GM12891 (cell line): ENCODE measurements at regions not wholly inside any gene's neighbourhood (a gene's known extent, or its start where the extent isn't known, plus 50 kb on each side); places are given as distances from the start of the nearest gene placed in this dataset.

ENCODE experiments used
- DNase-seq: peaks from one replicate; pipeline ENCODE4 v3.0.0; 2011; ENCODE audit warnings: low spot score; ENCODE audit not compliant: insufficient read length
- FAIRE-seq: peaks from 2 replicates; lab custom pipeline; 2011; peaks lifted over from hg19 to GRCh38; lab: Jason Lieb, UNC
- PAX5 ChIP-seq: IDR thresholded peaks from 2 replicates; pipeline ENCODE4 v1.6.1; 2011; ENCODE audit warnings: low read length, moderate library complexity, mild to moderate bottlenecking; ENCODE audit not compliant: insufficient read depth, severe bottlenecking
- POLR2A ChIP-seq: IDR thresholded peaks from 2 replicates; pipeline ENCODE4 v1.6.1; 2011; ENCODE audit warnings: low read depth, low read length, control low read depth
- POLR2AphosphoS5 ChIP-seq: IDR thresholded peaks from 2 replicates; pipeline ENCODE4 v1.6.1; 2011; ENCODE audit warnings: low read depth, low read length, control low read depth
- POU2F2 ChIP-seq: IDR thresholded peaks from 2 replicates; pipeline ENCODE4 v1.6.1; 2011; ENCODE audit warnings: low read depth, mild to moderate bottlenecking, control low read depth, low read length, moderate library complexity
- SPI1 ChIP-seq: IDR thresholded peaks from 2 replicates; pipeline ENCODE4 v1.6.1; 2011; ENCODE audit warnings: low read depth, low read length, control low read depth
- TAF1 ChIP-seq: IDR thresholded peaks from 2 replicates; pipeline ENCODE4 v1.6.1; 2011; ENCODE audit warnings: low read depth, low read length, control low read depth

DNA sequence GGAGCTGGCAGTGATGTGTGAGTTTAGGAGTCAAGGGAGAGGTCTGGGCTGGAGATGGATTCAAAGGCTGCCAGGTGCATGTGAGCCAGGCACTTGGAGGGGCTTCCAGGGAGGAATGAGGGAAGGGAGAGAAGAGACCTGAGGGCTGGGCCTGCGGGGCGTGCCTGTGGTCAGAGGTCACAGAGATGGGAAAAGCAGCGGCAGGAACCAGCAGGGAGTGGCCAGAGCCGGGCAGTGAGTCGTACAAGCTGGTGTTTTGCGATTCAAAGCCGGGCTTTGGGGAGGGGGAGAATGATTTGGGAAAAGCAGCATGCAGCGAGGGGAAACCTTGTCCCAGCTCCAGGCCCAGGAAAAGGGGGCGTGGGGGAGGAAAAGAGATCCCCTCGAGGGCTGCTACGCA, 96.9 kb upstream of the RTL6 start:
- FAIRE-seq (no peak), DNase-seq (no peak)
- TF ChIP-seq TAF1, result no peak
- TF ChIP-seq POU2F2, result no peak
- no peak for TF ChIP-seq POLR2AphosphoS5
- TF ChIP-seq SPI1, result no peak
- no peak for TF ChIP-seq POLR2A
- TF ChIP-seq PAX5, result no peak

DNA sequence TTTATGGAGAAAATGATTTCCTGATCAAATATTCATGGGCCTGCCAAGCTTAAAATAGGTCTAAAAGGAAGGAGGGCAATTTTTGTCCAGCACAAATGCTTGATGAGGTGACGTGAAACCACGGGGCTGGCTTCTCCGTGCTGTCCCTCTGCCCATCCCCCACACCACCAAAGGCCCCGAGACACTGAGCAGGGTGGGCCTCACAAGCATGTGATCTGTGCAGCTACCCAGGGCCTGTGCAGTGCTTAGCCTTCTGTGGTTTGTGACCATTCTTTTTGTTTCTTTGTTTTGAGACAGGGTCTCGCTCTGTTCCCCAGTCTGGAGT, 94.8 kb upstream of the RTL6 start:
- FAIRE-seq, result no peak
- TF ChIP-seq TAF1 (no peak), PAX5 (no peak), SPI1 (no peak), POU2F2 (no peak), POLR2A (no peak)
- no peak for DNase-seq

DNA sequence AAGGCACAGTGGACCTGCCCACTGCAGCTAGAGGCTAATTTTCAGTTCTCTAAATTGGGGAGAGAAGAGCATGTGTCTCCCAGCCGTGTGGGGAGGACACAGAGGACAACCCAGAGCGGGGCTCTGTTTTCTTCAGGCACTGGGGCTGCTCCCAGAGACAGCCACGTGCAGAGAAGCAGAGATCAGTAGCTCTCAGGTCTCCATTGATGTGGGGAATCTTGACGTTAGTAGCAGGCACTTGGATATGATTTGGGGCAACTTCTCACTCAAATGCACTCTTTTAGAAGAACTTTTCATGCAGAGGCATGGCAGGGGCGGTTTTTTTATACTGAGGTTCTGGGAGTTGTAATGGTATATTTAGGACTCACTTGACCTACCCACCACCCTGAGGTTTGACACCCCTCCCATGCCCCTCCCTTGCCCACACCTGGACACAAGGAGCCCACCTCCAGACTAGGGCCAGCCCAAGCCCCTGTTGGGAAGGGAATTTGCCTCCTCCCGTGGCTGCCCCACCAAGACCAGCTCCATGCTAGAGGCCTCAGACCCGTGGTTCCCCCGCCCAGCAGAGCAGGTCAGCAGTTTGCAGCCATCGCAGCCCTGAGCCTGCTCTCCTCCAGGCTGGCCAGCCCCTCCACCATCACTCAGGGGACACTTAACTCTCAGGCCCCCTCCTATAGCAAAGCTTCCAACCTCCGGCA, 94.2 kb upstream of the RTL6 start:
- no peak for FAIRE-seq
- TF ChIP-seq POU2F2, result no peak
- no peak for TF ChIP-seq POLR2AphosphoS5
- no peak for TF ChIP-seq PAX5
- TF ChIP-seq POLR2A, result no peak
- no peak for TF ChIP-seq TAF1
- no peak for TF ChIP-seq SPI1
- no peak for DNase-seq

DNA sequence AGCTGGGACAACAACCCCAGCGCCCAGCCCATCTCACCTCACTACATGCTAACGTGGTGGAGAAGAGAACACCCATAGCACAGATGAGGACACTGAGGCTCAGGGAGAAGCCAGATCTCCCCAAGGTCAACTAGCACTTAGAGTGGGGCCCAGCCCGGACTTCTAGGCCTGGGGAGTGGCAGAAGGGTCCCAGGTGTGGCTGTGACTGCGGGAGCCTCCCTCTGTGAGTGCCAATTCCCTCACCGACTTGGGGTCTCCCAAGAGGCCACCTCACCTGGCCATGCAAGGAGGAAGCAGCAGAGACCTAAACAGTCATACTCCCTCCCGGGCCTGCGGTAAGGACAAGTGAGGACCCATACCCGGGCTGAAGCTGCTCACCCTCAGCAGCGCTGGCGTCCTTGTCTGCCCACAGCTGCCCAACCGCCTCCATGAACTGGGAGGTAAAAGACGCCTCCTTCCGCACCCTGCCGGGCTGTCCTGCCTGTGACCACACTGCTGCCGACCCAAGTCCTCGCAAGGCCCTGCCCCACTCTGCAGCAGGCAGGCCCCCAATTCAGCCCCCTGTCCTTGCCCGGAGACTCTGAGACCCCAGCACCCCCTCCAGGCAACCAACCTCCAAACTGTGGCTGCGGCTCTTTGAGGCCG, 93.2 kb upstream of the RTL6 start:
- TF ChIP-seq POLR2A (no peak), SPI1 (no peak), POLR2AphosphoS5 (no peak), POU2F2 (no peak), TAF1 (no peak), PAX5 (no peak)
- DNase-seq (no peak), FAIRE-seq (no peak)

DNA sequence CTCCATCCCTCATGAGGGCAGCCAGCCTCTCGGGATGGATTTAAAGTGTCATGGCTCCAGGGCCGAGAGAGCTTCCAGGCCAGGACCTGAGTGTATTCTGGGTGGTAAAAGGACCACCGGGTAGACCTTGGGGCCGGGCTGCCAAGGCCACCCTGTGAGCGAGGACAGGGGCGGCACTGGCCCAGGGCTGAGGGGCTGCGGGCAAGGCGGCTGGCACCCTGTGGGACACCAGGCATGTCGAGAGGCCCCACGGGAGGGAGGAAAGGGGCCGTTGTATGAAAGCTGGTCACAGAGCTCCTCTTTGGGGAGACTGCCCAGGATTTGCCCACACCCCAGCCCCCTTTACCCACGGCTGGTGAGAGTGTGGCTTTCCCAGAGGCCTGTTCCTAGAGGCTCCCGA, 92.3 kb upstream of the RTL6 start:
- no peak for TF ChIP-seq SPI1
- no peak for TF ChIP-seq POLR2A
- no peak for TF ChIP-seq POLR2AphosphoS5
- no peak for TF ChIP-seq PAX5
- no peak for TF ChIP-seq TAF1
- no peak for TF ChIP-seq POU2F2
- no peak for FAIRE-seq
- no peak for DNase-seq

DNA sequence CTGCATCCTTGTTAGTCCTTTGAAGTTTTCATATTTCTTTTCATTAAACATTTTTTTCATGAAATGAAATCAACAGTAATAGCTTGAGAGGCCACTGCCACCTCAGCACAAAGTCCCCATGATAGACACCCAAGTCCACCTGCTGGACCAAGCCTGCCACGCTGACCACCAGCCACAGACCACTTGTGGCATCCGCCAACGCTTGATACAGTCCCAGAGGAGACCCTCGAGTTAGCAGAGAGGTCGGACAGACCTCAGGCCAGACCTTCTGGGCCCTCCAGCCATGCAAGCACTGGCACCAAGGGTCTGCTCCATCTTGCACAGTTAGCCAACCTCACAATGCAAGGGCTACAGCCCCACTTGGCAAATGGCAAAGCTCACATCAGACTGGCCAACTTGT, 91.8 kb upstream of the RTL6 start:
- FAIRE-seq (no peak), DNase-seq (no peak)
- TF ChIP-seq SPI1 (no peak), POLR2A (no peak), POU2F2 (no peak), POLR2AphosphoS5 (no peak), PAX5 (no peak), TAF1 (no peak)

GRCh38 chr22:44588348-44588747, 90.3 kb upstream of the RTL6 start:
- TF ChIP-seq PAX5, result no peak
- no peak for TF ChIP-seq POLR2A
- TF ChIP-seq TAF1, result no peak
- no peak for TF ChIP-seq SPI1
- TF ChIP-seq POU2F2, result no peak
- TF ChIP-seq POLR2AphosphoS5, result no peak
- DNase-seq, result no peak
- FAIRE-seq, result no peak

- TF ChIP-seq POLR2A (no peak), SPI1 (no peak), POLR2AphosphoS5 (no peak), PAX5 (no peak), TAF1 (no peak)
- FAIRE-seq, result no peak
- DNase-seq, result no peak
These were observed 89.8 kb upstream of the RTL6 start for GRCh38 chr22:44587737-44588310.

DNA sequence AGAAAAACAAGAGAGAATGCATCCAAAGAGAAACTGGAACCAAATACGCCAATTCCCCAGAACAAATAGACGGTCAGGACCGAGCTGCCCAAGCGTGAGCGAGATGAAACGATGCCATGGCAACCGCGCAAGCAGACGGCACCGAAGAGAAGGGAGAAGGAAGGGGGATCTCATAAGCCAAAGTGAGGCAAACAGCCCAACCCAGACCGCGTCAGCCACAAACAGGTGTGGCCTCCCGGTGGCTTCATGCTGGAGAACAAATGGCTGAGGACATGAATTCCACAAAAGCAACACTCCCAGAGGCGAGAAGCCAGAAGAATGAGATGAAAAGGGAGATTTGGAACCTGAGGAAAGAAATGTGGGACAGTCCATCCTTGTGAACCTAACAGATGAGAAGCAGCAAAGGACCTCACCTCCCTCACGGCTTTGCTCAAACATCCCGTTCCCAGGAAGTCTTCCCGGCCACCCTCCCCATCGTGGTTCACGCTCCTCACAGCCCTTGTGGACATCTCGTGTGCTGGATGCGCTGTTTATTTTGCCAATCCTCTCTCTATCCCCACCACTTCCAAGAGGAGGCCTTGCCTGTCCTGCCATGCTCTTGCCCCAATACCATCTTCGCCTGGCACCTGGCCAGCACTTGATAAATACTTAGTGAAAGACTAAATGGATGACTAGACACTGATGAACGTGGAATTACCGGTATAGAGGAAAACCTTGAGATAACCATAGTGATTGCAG, 89.1 kb upstream of the RTL6 start:
- DNase-seq, result no peak
- no peak for FAIRE-seq
- TF ChIP-seq POLR2AphosphoS5 (no peak), SPI1 (no peak), POU2F2 (no peak), TAF1 (no peak), POLR2A (no peak), PAX5 (no peak)

DNA sequence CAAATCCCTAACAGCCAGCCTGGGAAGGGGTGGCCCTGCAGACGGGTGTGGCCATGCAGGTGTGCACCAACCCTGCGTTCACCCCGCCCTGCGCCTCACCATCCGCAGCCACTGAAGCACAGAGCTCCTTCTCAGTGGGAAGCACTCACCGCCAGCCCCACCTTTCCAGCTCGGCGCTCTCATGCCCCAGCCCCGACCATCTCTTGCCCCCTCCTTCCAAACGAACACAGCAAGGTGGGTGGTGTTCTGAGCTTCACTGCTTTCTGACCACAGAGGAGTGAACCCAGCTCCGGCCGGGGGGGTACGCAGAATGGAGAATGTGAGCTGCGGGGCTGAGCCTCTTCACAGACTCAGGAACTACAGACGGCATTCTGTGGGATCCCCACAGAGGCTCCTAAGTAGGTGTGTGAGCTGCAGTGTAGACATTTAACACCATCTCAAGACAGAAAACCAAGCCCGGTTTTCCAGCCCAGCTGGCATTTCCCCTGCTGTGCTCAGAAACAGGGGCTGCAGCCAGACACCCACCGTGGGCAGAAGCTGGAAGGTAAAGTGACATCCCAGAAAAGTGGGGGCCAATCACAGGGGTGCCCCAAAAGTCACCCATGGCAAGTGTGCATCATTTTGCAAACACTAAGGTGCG, 88.4 kb upstream of the RTL6 start:
- DNase-seq, result no peak
- TF ChIP-seq POLR2AphosphoS5 (no peak), POU2F2 (no peak), POLR2A (no peak), PAX5 (no peak), TAF1 (no peak), SPI1 (no peak)
- no peak for FAIRE-seq
